ENCODE measurements at regions not wholly inside any gene's neighbourhood (a gene's known extent, or its start where the extent isn't known, plus 50 kb on each side); places are given as distances from the start of the nearest gene placed in this dataset.

GRCh38 chr10:24080207-24080606, 128.7 kb upstream of the KIAA1217 start:
- TF ChIP-seq CTCF (IDR thresholded peaks at IDR 0.05): no peak
- TF ChIP-seq POLR2A (IDR thresholded peaks at IDR 0.05): no peak
- no peak for TF ChIP-seq POLR2AphosphoS5 (IDR thresholded peaks at IDR 0.05)

All from prostate gland (tissue), 2 donors.